GM23338 (cell line): ENCODE measurements at regions not wholly inside any gene's neighbourhood (a gene's known extent, or its start where the extent isn't known, plus 50 kb on each side); places are given as distances from the start of the nearest gene placed in this dataset.

ENCODE experiments used
- ATAC-seq: fragments of 200-7000 bp; cut with Tn5 transposase; 3 replicates; pipeline ENCODE4 v1.9.1; 2020
- DNase-seq: peaks from one replicate; pipeline ENCODE4 v3.0.0-alpha.2; 2015; ENCODE audit warnings: low spot score
- H2AFZ ChIP-seq: fragments of 200-600 bp; sonication (generic); 2 replicates; pipeline ENCODE4 v1.8.0; 2016; ENCODE audit warnings: antibody characterized with exemption, mild to moderate bottlenecking, moderate library complexity
- H3F3A ChIP-seq: fragments of 200-600 bp; sonication (generic); replicated peaks from 2 replicates; pipeline ENCODE4 v1.8.0; 2017; ENCODE audit warnings: antibody characterized with exemption, mixed run types, low read depth
- H3K27ac ChIP-seq: fragments of 200-600 bp; sonication (generic); 2 replicates; pipeline ENCODE4 v1.6.1; 2016; ENCODE audit warnings: low read depth
- H3K27me3 ChIP-seq: fragments of 200-600 bp; sonication (generic); 2 replicates; pipeline ENCODE4 v1.8.0; 2016; ENCODE audit warnings: mild to moderate bottlenecking, mixed run types, moderate library complexity; ENCODE audit not compliant: insufficient read depth
- H3K36me3 ChIP-seq: fragments of 200-600 bp; sonication (generic); 2 replicates; pipeline ENCODE4 v1.8.0; 2016; ENCODE audit warnings: mild to moderate bottlenecking; ENCODE audit not compliant: insufficient read depth
- H3K4me1 ChIP-seq: fragments of 200-600 bp; sonication (generic); 2 replicates; pipeline ENCODE4 v1.8.0; 2016; ENCODE audit warnings: mild to moderate bottlenecking, moderate library complexity; ENCODE audit not compliant: insufficient read depth
- H3K4me2 ChIP-seq: fragments of 200-600 bp; sonication (generic); 2 replicates; pipeline ENCODE4 v1.7.1; 2017; ENCODE audit warnings: mixed run types
- H3K4me3 ChIP-seq: fragments of 200-600 bp; sonication (generic); 2 replicates; pipeline ENCODE4 v1.6.1; 2016; ENCODE audit warnings: mixed run types
- H3K79me2 ChIP-seq: fragments of 200-600 bp; sonication (generic); replicated peaks from 2 replicates; pipeline ENCODE4 v1.8.0; 2017; ENCODE audit warnings: mild to moderate bottlenecking; ENCODE audit not compliant: insufficient read depth
- H3K9me2 ChIP-seq: fragments of 200-600 bp; sonication (generic); 2 replicates; pipeline ENCODE4 v1.8.0; 2017; ENCODE audit not compliant: insufficient read depth
- H4K20me1 ChIP-seq: fragments of 200-600 bp; sonication (generic); replicated peaks from 2 replicates; pipeline ENCODE4 v1.8.0; 2017; ENCODE audit warnings: mild to moderate bottlenecking; ENCODE audit not compliant: insufficient read depth
- H3K27ac Mint-ChIP-seq: 2 replicates; pipeline ENCODE4 v1.8.0; 2020; ENCODE audit warnings: inconsistent platforms, mild to moderate bottlenecking, moderate library complexity, mixed read lengths
- H3K27me3 Mint-ChIP-seq: 3 replicates; pipeline ENCODE4 v1.8.0; 2022; ENCODE audit warnings: low read depth, mild to moderate bottlenecking, moderate library complexity, mixed read lengths, inconsistent platforms; ENCODE audit not compliant: insufficient read depth, poor library complexity
- H3K36me3 Mint-ChIP-seq: 3 replicates; pipeline ENCODE4 v1.8.0; 2021; ENCODE audit warnings: low read depth, mild to moderate bottlenecking, inconsistent platforms, moderate library complexity, mixed read lengths
- H3K4me1 Mint-ChIP-seq: 3 replicates; pipeline ENCODE4 v1.8.0; 2020; ENCODE audit warnings: mild to moderate bottlenecking, inconsistent platforms, mixed read lengths
- H3K4me3 Mint-ChIP-seq: 3 replicates; pipeline ENCODE4 v1.8.0; 2021; ENCODE audit warnings: moderate library complexity, mild to moderate bottlenecking, inconsistent platforms, mixed read lengths
- H3K9me3 Mint-ChIP-seq: 3 replicates; pipeline ENCODE4 v1.8.0; 2020; ENCODE audit warnings: moderate library complexity, mild to moderate bottlenecking, inconsistent platforms, mixed read lengths
- CREB1 ChIP-seq: fragments of 250-450 bp; sonication (Bioruptor Pico); IDR thresholded peaks from 2 replicates; pipeline ENCODE4 v1.5.0; 2020; ENCODE audit warnings: low read depth, mild to moderate bottlenecking, moderate library complexity
- CTCF ChIP-seq, 2 experiments: fragments of 200-600 bp in 1 of 2; sonication (generic) in 1 of 2; conservative IDR thresholded peaks; 2 replicates each; pipeline versions ENCODE4 v1.5.1 to v1.6.1; 2016 to 2017; ENCODE audit warnings: antibody characterized with exemption in 2 of 2, low read depth in 2 of 2, mild to moderate bottlenecking in 2 of 2, moderate library complexity in 1 of 2
- ETS1 ChIP-seq: IDR thresholded peaks from 2 replicates; pipeline ENCODE4 v1.6.1; 2016; ENCODE audit warnings: antibody characterized with exemption
- EZH2 ChIP-seq: fragments of 200-600 bp; sonication (generic); IDR thresholded peaks from one replicate; pipeline ENCODE4 v1.8.0; 2017; ENCODE audit warnings: antibody characterized with exemption, mild to moderate bottlenecking, low read depth; ENCODE audit not compliant: unreplicated experiment
- EZH2phosphoT487 ChIP-seq: fragments of 200-600 bp; sonication (generic); IDR thresholded peaks from one replicate; pipeline ENCODE4 v1.8.1; 2018; ENCODE audit warnings: antibody characterized with exemption; ENCODE audit not compliant: unreplicated experiment
- JUNB ChIP-seq: IDR thresholded peaks from one replicate; pipeline ENCODE4 v1.6.1; 2016; ENCODE audit warnings: antibody characterized with exemption; ENCODE audit not compliant: unreplicated experiment
- ZNF114 ChIP-seq: fragments of 250-450 bp; sonication (Bioruptor Pico); IDR thresholded peaks from 2 replicates; pipeline ENCODE4 v1.5.0; 2020; ENCODE audit warnings: mild to moderate bottlenecking, moderate library complexity
- ZNF331 ChIP-seq: fragments of 250-450 bp; sonication (Bioruptor Pico); IDR thresholded peaks from 2 replicates; pipeline ENCODE4 v1.5.0; 2020; ENCODE audit warnings: low read depth, mild to moderate bottlenecking, moderate library complexity
- ZNF462 ChIP-seq: fragments of 250-450 bp; sonication (Bioruptor Pico); IDR thresholded peaks from 2 replicates; pipeline ENCODE4 v1.5.0; 2020; ENCODE audit warnings: mild to moderate bottlenecking, moderate library complexity

DNA sequence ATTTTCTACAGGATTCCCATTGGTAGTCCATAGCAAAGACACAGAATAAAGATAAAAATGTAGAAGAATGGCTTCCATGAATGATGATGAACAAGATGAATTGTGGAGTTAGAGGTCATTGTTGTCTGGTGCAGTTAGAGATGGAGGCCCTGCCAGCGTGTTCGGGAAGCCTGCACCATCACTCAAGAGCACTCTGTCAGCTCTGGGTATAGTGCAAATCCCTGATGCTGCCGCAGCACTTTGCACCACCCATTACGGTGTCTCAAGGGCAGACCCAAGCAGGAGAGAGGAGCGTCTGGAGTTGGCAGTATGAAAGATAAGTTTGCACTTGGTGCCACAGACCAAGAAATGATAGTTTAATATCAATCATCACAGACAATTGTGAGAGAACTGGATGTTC is 181.6 kb upstream of the CHST9 start (continued):
- TF ChIP-seq CREB1 (CRISPR knock-in tag) (no peak), ZNF462 (CRISPR knock-in tag) (no peak), JUNB (no peak), EZH2phosphoT487 (no peak), ZNF331 (CRISPR knock-in tag) (no peak)

GRCh38 chr18:27366151-27366550 is 181.0 kb upstream of the CHST9 start:
- H3K27ac ChIP-seq = no peak overlapping the region
- H4K20me1 ChIP-seq = no peaks in the 10 kb centered on the region
- no peaks in the 10 kb centered on the region for H3K79me2 ChIP-seq
- H3K4me2 ChIP-seq = no peak overlapping the region
- Mint-ChIP-seq H3K27ac (no peak overlapping the region), H3K4me1 (no peaks in the 10 kb centered on the region; the same call in 2 of the 3 replicates), H3K27me3 (no peaks in the 10 kb centered on the region), H3K9me3 (no peaks in the 10 kb centered on the region), H3K4me3 (no peak overlapping the region), H3K36me3 (no peaks in the 10 kb centered on the region)
- H3K36me3 ChIP-seq = no peaks in the 10 kb centered on the region
- no peaks in the 10 kb centered on the region for H3K27me3 ChIP-seq
- ATAC-seq = no peak
- H3K4me3 ChIP-seq = no peak overlapping the region
- H3K9me2 ChIP-seq = no peaks in the 10 kb centered on the region
- H3K4me1 ChIP-seq = no peaks in the 10 kb centered on the region
- no peaks in the 10 kb centered on the region for H3F3A ChIP-seq
- no peak overlapping the region for H2AFZ ChIP-seq
- DNase-seq = no peak
- no peak for TF ChIP-seq CREB1 (CRISPR knock-in tag)
- no peak for TF ChIP-seq ETS1
- TF ChIP-seq CTCF (conservative IDR thresholded peaks at IDR 0.05; ENCODE audit: low read depth in 2 of 2) = no peak
- no peak for TF ChIP-seq EZH2
- TF ChIP-seq ZNF114 (CRISPR knock-in tag) = no peak
